ENCODE measurements at regions not wholly inside any gene's neighbourhood (a gene's known extent, or its start where the extent isn't known, plus 50 kb on each side); places are given as distances from the start of the nearest gene placed in this dataset.

GRCh38 chr22:19636696-19637407, 77.5 kb upstream of the SEPTIN5 start:
- TF ChIP-seq GFI1B (tag by site-specific recombination; IDR thresholded peaks at IDR 0.05): no peak
- no peak for TF ChIP-seq GLIS1 (tag by site-specific recombination; IDR thresholded peaks at IDR 0.05)
- no peak for TF ChIP-seq ZNF398 (tag by site-specific recombination; IDR thresholded peaks at IDR 0.05)
- TF ChIP-seq, protein P1, sequence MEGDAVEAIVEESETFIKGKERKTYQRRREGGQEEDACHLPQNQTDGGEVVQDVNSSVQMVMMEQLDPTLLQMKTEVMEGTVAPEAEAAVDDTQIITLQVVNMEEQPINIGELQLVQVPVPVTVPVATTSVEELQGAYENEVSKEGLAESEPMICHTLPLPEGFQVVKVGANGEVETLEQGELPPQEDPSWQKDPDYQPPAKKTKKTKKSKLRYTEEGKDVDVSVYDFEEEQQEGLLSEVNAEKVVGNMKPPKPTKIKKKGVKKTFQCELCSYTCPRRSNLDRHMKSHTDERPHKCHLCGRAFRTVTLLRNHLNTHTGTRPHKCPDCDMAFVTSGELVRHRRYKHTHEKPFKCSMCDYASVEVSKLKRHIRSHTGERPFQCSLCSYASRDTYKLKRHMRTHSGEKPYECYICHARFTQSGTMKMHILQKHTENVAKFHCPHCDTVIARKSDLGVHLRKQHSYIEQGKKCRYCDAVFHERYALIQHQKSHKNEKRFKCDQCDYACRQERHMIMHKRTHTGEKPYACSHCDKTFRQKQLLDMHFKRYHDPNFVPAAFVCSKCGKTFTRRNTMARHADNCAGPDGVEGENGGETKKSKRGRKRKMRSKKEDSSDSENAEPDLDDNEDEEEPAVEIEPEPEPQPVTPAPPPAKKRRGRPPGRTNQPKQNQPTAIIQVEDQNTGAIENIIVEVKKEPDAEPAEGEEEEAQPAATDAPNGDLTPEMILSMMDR (tag by site-specific recombination; IDR thresholded peaks at IDR 0.05): no peak
- no peak for TF ChIP-seq PBX3 (CRISPR knock-in tag; IDR thresholded peaks at IDR 0.05)

All from HEK293 (cell line).